ENCODE measurements at regions not wholly inside any gene's neighbourhood (a gene's known extent, or its start where the extent isn't known, plus 50 kb on each side); places are given as distances from the start of the nearest gene placed in this dataset.
A peak's percentile ranks its signal among the peaks of the same experiment; 100 is the strongest.

DNA sequence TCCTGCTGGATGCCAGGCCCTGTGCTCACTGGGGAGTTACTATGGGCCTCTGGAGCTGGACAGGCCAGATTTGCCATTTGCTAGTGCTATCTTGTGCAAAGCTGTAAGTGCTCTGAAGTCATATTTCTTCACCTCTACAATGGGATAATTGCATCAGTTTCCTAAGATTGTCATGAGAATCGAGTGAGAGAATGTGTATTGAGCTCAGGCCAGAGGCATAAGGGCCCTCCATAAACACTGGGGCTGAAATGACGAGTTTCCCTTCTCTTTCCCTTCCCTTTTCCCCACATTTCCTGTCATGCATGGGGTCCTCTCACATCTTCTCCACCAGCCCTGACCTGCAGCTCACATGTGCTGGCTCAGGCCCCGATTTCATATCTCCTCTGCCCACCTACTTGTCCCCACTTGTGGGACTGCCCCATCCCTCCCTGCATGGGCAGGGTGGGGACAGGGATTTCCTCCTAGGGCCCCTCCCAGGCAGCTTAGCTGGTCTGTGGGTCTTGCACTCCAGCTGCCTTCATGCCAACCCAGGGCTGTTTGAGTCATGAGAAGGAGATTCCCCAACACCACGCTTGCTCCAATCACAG, 358.8 kb downstream of the MID1IP1 start:
- Mint-ChIP-seq H3K9me3 (peaks cover 18% of the 10 kb centered on the region), H3K27ac (no peak overlapping the region), H3K4me3 (no peak overlapping the region), H3K27me3 (ENCODE audit: low read depth, poor library complexity) (peaks cover 23% of the 10 kb centered on the region), H3K36me3 (ENCODE audit: low read depth) (no peaks in the 10 kb centered on the region), H3K4me1 (peaks cover 33% of the 10 kb centered on the region)
- TF ChIP-seq, protein P1, sequence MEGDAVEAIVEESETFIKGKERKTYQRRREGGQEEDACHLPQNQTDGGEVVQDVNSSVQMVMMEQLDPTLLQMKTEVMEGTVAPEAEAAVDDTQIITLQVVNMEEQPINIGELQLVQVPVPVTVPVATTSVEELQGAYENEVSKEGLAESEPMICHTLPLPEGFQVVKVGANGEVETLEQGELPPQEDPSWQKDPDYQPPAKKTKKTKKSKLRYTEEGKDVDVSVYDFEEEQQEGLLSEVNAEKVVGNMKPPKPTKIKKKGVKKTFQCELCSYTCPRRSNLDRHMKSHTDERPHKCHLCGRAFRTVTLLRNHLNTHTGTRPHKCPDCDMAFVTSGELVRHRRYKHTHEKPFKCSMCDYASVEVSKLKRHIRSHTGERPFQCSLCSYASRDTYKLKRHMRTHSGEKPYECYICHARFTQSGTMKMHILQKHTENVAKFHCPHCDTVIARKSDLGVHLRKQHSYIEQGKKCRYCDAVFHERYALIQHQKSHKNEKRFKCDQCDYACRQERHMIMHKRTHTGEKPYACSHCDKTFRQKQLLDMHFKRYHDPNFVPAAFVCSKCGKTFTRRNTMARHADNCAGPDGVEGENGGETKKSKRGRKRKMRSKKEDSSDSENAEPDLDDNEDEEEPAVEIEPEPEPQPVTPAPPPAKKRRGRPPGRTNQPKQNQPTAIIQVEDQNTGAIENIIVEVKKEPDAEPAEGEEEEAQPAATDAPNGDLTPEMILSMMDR (IDR thresholded peaks at IDR 0.05), result no peak
- no peak for DNase-seq

DNA sequence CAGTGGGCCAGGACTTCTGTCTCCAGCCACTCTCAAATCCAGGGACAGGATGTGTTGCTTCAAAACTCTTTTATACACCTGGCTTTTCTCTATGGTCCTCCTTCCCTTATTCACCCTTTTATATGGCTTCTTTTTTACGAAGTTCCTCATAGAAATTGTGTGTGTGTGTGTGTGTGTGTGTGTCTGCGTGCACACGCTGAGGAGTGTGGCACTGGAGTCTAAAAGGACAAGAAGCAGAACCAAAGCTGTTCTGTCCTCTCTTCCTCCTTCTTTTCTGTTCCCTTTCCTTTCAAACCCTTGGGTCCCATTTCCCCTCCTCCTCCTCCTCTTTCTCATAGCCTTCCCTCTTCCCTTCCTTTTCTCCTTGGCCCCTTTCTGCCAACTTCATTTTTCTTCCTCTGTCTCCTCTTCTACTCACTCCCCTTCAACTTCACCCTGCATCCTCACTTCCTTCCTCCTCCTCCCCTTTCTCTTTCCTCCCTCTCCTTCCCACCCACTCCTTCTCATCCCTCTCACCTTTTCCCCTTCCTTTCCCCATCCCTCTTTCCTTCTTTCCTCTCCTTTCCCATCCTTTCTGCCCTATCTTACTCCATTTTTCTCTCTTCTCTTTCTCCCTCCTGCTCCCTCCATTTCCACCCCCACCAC, 360.5 kb downstream of the MID1IP1 start:
- TF ChIP-seq, protein P1 (IDR thresholded peaks at IDR 0.05), result no peak
- no peak overlapping the region for H3K27ac Mint-ChIP-seq
- H3K27me3 Mint-ChIP-seq (ENCODE audit: low read depth, poor library complexity), result peaks cover 32% of the 10 kb centered on the region
- no peak for DNase-seq
- H3K4me1 Mint-ChIP-seq, result peaks cover 41% of the 10 kb centered on the region
- H3K4me3 Mint-ChIP-seq, result peak overlapping the region; percentile 35
- no peaks in the 10 kb centered on the region for H3K36me3 Mint-ChIP-seq (ENCODE audit: low read depth)
- H3K9me3 Mint-ChIP-seq, result peaks cover 26% of the 10 kb centered on the region

DNA sequence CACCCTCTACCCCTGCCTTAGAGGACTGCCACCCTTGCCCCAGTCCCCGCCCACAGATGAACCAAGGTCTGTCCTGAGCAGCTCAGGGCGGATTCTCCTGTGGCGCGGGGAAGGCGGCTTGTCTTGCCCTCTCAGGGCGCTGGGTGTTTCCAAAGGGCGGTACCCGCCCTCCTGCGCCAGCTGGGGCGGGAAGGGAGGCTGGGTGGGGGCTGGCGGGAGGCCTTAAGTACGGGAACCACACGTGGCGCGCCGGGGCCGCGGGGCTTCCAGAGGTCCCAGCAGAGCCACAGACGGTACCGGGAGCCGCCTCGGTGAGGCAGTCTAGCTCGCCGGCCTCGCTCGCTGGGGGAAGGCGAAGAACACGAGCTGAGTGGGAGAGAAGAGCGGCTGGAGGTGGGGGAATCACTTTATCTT, 361.1 kb downstream of the MID1IP1 start:
- TF ChIP-seq, protein P1 (IDR thresholded peaks at IDR 0.05), result peak; percentile 19
- peaks cover 41% of the 10 kb centered on the region for H3K4me1 Mint-ChIP-seq
- DNase-seq, result peak; percentile 46
- peaks cover 26% of the 10 kb centered on the region for H3K9me3 Mint-ChIP-seq
- H3K36me3 Mint-ChIP-seq (ENCODE audit: low read depth), result no peaks in the 10 kb centered on the region
- peaks cover 32% of the 10 kb centered on the region for H3K27me3 Mint-ChIP-seq (ENCODE audit: low read depth, poor library complexity)
- peak overlapping the region; percentile 76 for H3K4me3 Mint-ChIP-seq
- H3K27ac Mint-ChIP-seq, result no peak overlapping the region

DNA sequence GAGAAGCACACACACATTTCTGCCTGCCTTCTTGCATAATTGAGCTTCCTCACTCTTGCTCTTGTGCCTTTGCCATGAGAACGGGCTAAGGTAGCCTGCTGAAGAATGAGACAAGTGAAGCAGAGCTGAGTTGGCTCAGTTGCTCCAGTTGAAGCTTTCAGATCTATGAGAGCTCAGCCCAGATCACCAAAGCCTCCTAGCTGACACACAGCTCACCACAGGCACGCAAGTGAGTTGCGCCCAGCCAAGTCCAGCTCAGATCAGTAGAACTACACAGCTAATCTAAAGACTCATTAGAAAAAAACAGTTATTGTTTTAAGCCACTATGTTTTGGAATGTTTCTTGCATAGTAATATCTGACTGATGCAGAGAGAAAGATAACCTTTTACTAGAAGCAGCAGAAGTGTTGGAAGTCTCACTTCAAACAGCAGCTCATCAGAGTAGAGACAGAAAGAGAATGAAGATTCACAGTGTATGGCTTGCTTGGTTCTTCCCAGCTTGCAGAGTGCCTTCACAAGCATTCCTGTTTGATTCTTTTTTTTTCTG, 362.4 kb downstream of the MID1IP1 start:
- DNase-seq, result no peak
- peaks cover 40% of the 10 kb centered on the region for H3K4me1 Mint-ChIP-seq
- H3K27ac Mint-ChIP-seq, result no peak overlapping the region
- TF ChIP-seq, protein P1 (IDR thresholded peaks at IDR 0.05), result no peak
- peaks cover 19% of the 10 kb centered on the region for H3K9me3 Mint-ChIP-seq
- no peaks in the 10 kb centered on the region for H3K36me3 Mint-ChIP-seq (ENCODE audit: low read depth)
- H3K27me3 Mint-ChIP-seq (ENCODE audit: low read depth, poor library complexity), result peaks cover 28% of the 10 kb centered on the region
- no peak overlapping the region for H3K4me3 Mint-ChIP-seq

DNA sequence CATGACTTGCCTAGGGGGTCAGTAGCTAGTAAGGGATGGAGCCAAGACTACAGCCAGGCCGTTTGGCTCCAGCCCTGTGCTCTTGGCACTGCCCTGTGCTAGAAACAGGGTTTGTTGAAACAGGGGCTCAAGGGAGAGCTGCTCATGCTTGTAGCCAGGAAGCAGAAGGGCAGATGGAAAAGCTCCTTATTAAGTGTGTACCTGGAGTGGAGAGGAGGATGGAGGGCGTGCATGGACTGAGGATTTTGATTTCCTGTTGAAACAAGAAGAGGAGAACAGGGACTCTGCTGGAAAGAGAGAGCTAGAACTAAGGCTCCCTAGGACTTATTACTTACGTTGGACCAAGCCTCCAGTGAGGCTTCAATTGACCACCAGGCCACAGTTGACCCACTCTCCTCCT, 363.0 kb downstream of the MID1IP1 start:
- TF ChIP-seq, protein P1 (IDR thresholded peaks at IDR 0.05), result no peak
- peaks cover 33% of the 10 kb centered on the region for H3K27me3 Mint-ChIP-seq (ENCODE audit: low read depth, poor library complexity)
- H3K4me1 Mint-ChIP-seq, result peaks cover 34% of the 10 kb centered on the region
- peaks cover 19% of the 10 kb centered on the region for H3K9me3 Mint-ChIP-seq
- no peak overlapping the region for H3K27ac Mint-ChIP-seq
- H3K36me3 Mint-ChIP-seq (ENCODE audit: low read depth), result no peaks in the 10 kb centered on the region
- no peak for DNase-seq
- H3K4me3 Mint-ChIP-seq, result no peak overlapping the region

Data from nephron progenitor cell (in vitro differentiated cells).